ENCODE measurements at regions not wholly inside any gene's neighbourhood (a gene's known extent, or its start where the extent isn't known, plus 50 kb on each side); places are given as distances from the start of the nearest gene placed in this dataset.

GRCh38 chr6:10073341-10073740, 341.5 kb downstream of the TFAP2A start:
- ATAC-seq (replicated peaks), result no peak
- H3K36me3 Mint-ChIP-seq (ENCODE audit: low read depth), result no peaks in the 10 kb centered on the region
- H3K27ac Mint-ChIP-seq, result no peak overlapping the region
- H3K9me3 Mint-ChIP-seq, result peaks cover 3% of the 10 kb centered on the region
- H3K4me3 Mint-ChIP-seq, result no peak overlapping the region
- H3K27me3 Mint-ChIP-seq, result no peaks in the 10 kb centered on the region
- no peaks in the 10 kb centered on the region for H3K4me1 Mint-ChIP-seq

- ATAC-seq (replicated peaks), result no peak
- H3K4me1 Mint-ChIP-seq, result no peaks in the 10 kb centered on the region
- no peaks in the 10 kb centered on the region for H3K36me3 Mint-ChIP-seq (ENCODE audit: low read depth)
- no peak overlapping the region for H3K4me3 Mint-ChIP-seq
- H3K9me3 Mint-ChIP-seq, result peaks cover 3% of the 10 kb centered on the region
- H3K27ac Mint-ChIP-seq, result no peak overlapping the region
- no peaks in the 10 kb centered on the region for H3K27me3 Mint-ChIP-seq
Measured at GRCh38 chr6:10071631-10072220, 343.1 kb downstream of the TFAP2A start.

- Mint-ChIP-seq H3K27me3 (peaks cover 4% of the 10 kb centered on the region), H3K4me3 (no peak overlapping the region), H3K9me3 (no peaks in the 10 kb centered on the region), H3K4me1 (no peaks in the 10 kb centered on the region), H3K27ac (no peak overlapping the region), H3K36me3 (ENCODE audit: low read depth) (no peaks in the 10 kb centered on the region)
- ATAC-seq (replicated peaks), result no peak
Measured at GRCh38 chr6:10060004-10060403, 354.9 kb downstream of the TFAP2A start.

- no peak for ATAC-seq (replicated peaks)
- H3K27me3 Mint-ChIP-seq, result no peaks in the 10 kb centered on the region
- no peak overlapping the region for H3K27ac Mint-ChIP-seq
- no peaks in the 10 kb centered on the region for H3K4me1 Mint-ChIP-seq
- H3K4me3 Mint-ChIP-seq, result no peak overlapping the region
- H3K36me3 Mint-ChIP-seq (ENCODE audit: low read depth), result no peaks in the 10 kb centered on the region
- peaks cover 18% of the 10 kb centered on the region for H3K9me3 Mint-ChIP-seq
Measured at GRCh38 chr6:10054672-10055071, 360.2 kb downstream of the TFAP2A start.

GRCh38 chr6:10051283-10051682, 363.6 kb downstream of the TFAP2A start:
- H3K36me3 Mint-ChIP-seq (ENCODE audit: low read depth), result no peaks in the 10 kb centered on the region
- no peak overlapping the region for H3K4me3 Mint-ChIP-seq
- H3K4me1 Mint-ChIP-seq, result no peaks in the 10 kb centered on the region
- H3K9me3 Mint-ChIP-seq, result peaks cover 18% of the 10 kb centered on the region
- no peak overlapping the region for H3K27ac Mint-ChIP-seq
- no peaks in the 10 kb centered on the region for H3K27me3 Mint-ChIP-seq
- ATAC-seq (replicated peaks), result no peak

- no peak for ATAC-seq (replicated peaks)
- no peak overlapping the region for H3K27ac Mint-ChIP-seq
- no peaks in the 10 kb centered on the region for H3K36me3 Mint-ChIP-seq (ENCODE audit: low read depth)
- H3K4me1 Mint-ChIP-seq, result no peaks in the 10 kb centered on the region
- peaks cover 4% of the 10 kb centered on the region for H3K27me3 Mint-ChIP-seq
- no peak overlapping the region for H3K4me3 Mint-ChIP-seq
- H3K9me3 Mint-ChIP-seq, result peaks cover 14% of the 10 kb centered on the region
Measured at GRCh38 chr6:10048370-10049297, 366.2 kb downstream of the TFAP2A start.

GRCh38 chr6:10042280-10042679, 372.6 kb downstream of the TFAP2A start:
- peaks cover 4% of the 10 kb centered on the region for H3K27me3 Mint-ChIP-seq
- H3K4me1 Mint-ChIP-seq, result no peaks in the 10 kb centered on the region
- H3K27ac Mint-ChIP-seq, result no peak overlapping the region
- H3K36me3 Mint-ChIP-seq (ENCODE audit: low read depth), result no peaks in the 10 kb centered on the region
- H3K9me3 Mint-ChIP-seq, result peaks cover 4% of the 10 kb centered on the region
- no peak overlapping the region for H3K4me3 Mint-ChIP-seq
- no peak for ATAC-seq (replicated peaks)

GRCh38 chr6:10033223-10033829, 381.5 kb downstream of the TFAP2A start:
- H3K4me3 Mint-ChIP-seq, result no peak overlapping the region
- no peaks in the 10 kb centered on the region for H3K4me1 Mint-ChIP-seq
- H3K36me3 Mint-ChIP-seq (ENCODE audit: low read depth), result no peaks in the 10 kb centered on the region
- H3K27me3 Mint-ChIP-seq, result no peaks in the 10 kb centered on the region
- no peak for ATAC-seq (replicated peaks)
- H3K9me3 Mint-ChIP-seq, result no peaks in the 10 kb centered on the region
- H3K27ac Mint-ChIP-seq, result no peak overlapping the region

GRCh38 chr6:10031617-10032016, 383.3 kb downstream of the TFAP2A start:
- H3K36me3 Mint-ChIP-seq (ENCODE audit: low read depth), result no peaks in the 10 kb centered on the region
- no peaks in the 10 kb centered on the region for H3K4me1 Mint-ChIP-seq
- H3K4me3 Mint-ChIP-seq, result no peak overlapping the region
- no peaks in the 10 kb centered on the region for H3K9me3 Mint-ChIP-seq
- no peak for ATAC-seq (replicated peaks)
- H3K27ac Mint-ChIP-seq, result no peak overlapping the region
- H3K27me3 Mint-ChIP-seq, result no peaks in the 10 kb centered on the region

GRCh38 chr6:10030942-10031537, 383.8 kb downstream of the TFAP2A start:
- no peaks in the 10 kb centered on the region for H3K4me1 Mint-ChIP-seq
- H3K4me3 Mint-ChIP-seq, result no peak overlapping the region
- no peaks in the 10 kb centered on the region for H3K36me3 Mint-ChIP-seq (ENCODE audit: low read depth)
- no peak for ATAC-seq (replicated peaks)
- no peak overlapping the region for H3K27ac Mint-ChIP-seq
- H3K9me3 Mint-ChIP-seq, result no peaks in the 10 kb centered on the region
- no peaks in the 10 kb centered on the region for H3K27me3 Mint-ChIP-seq

- Mint-ChIP-seq H3K9me3 (no peaks in the 10 kb centered on the region), H3K27me3 (no peaks in the 10 kb centered on the region), H3K36me3 (ENCODE audit: low read depth) (no peaks in the 10 kb centered on the region), H3K4me1 (no peaks in the 10 kb centered on the region), H3K27ac (no peak overlapping the region), H3K4me3 (no peak overlapping the region)
- ATAC-seq (replicated peaks), result no peak
Measured at GRCh38 chr6:10028222-10028621, 386.7 kb downstream of the TFAP2A start.

- Mint-ChIP-seq H3K27ac (no peak overlapping the region), H3K9me3 (peaks cover 9% of the 10 kb centered on the region), H3K27me3 (no peaks in the 10 kb centered on the region), H3K4me1 (no peaks in the 10 kb centered on the region), H3K4me3 (no peak overlapping the region), H3K36me3 (ENCODE audit: low read depth) (no peaks in the 10 kb centered on the region)
- no peak for ATAC-seq (replicated peaks)
Measured at GRCh38 chr6:10019851-10020250, 395.0 kb downstream of the TFAP2A start.

GRCh38 chr6:10014557-10014956, 400.3 kb downstream of the TFAP2A start:
- Mint-ChIP-seq H3K27me3 (no peaks in the 10 kb centered on the region), H3K36me3 (ENCODE audit: low read depth) (no peaks in the 10 kb centered on the region), H3K4me1 (no peaks in the 10 kb centered on the region), H3K27ac (no peak overlapping the region), H3K4me3 (no peak overlapping the region), H3K9me3 (peaks cover 10% of the 10 kb centered on the region)
- no peak for ATAC-seq (replicated peaks)

GRCh38 chr6:10000551-10000950, 414.3 kb downstream of the TFAP2A start:
- Mint-ChIP-seq H3K4me1 (no peaks in the 10 kb centered on the region), H3K4me3 (no peak overlapping the region), H3K27ac (no peak overlapping the region), H3K36me3 (ENCODE audit: low read depth) (no peaks in the 10 kb centered on the region), H3K27me3 (no peaks in the 10 kb centered on the region), H3K9me3 (peaks cover 5% of the 10 kb centered on the region)
- no peak for ATAC-seq (replicated peaks)

GRCh38 chr6:9999796-10000195, 415.1 kb downstream of the TFAP2A start:
- no peak for ATAC-seq (replicated peaks)
- Mint-ChIP-seq H3K4me1 (no peaks in the 10 kb centered on the region), H3K27ac (no peak overlapping the region), H3K4me3 (no peak overlapping the region), H3K36me3 (ENCODE audit: low read depth) (no peaks in the 10 kb centered on the region), H3K9me3 (peaks cover 5% of the 10 kb centered on the region), H3K27me3 (no peaks in the 10 kb centered on the region)

All from activated T-helper 17 cell treated with anti-CD3 and anti-CD28 coated beads, Interleukin-2, amount 50 U/mL, for 72 hours (primary cell).